ENCODE measurements at regions not wholly inside any gene's neighbourhood (a gene's known extent, or its start where the extent isn't known, plus 50 kb on each side); places are given as distances from the start of the nearest gene placed in this dataset.

- no peak for TF ChIP-seq CTCF (IDR thresholded peaks at IDR 0.05)
- TF ChIP-seq POLR2A (IDR thresholded peaks at IDR 0.05), result no peak
These were observed 601.7 kb upstream of the VRK2 start for GRCh38 chr2:57444752-57445430.
